ENCODE measurements at regions not wholly inside any gene's neighbourhood (a gene's known extent, or its start where the extent isn't known, plus 50 kb on each side); places are given as distances from the start of the nearest gene placed in this dataset.

- TF ChIP-seq POLR2A (IDR thresholded peaks at IDR 0.05) (no peak), CTCF (IDR thresholded peaks at IDR 0.05) (no peak), POLR2AphosphoS5 (IDR thresholded peaks at IDR 0.05) (no peak)
Observed at GRCh38 chr6:12645941-12646340, 70.6 kb upstream of the PHACTR1 start.

All from breast epithelium (tissue), 3 donors.